ENCODE measurements at regions not wholly inside any gene's neighbourhood (a gene's known extent, or its start where the extent isn't known, plus 50 kb on each side); places are given as distances from the start of the nearest gene placed in this dataset.

GRCh38 chr6:91864911-91865310 is 1278.0 kb upstream of the MAP3K7 start:
- Mint-ChIP-seq H3K36me3 (ENCODE audit: low read depth) (no peaks in the 10 kb centered on the region), H3K27me3 (no peaks in the 10 kb centered on the region), H3K4me3 (no peak overlapping the region), H3K9me3 (peaks cover 4% of the 10 kb centered on the region), H3K27ac (no peak overlapping the region), H3K4me1 (ENCODE audit: low read depth) (no peaks in the 10 kb centered on the region)
- no peak for ATAC-seq
- CTCF ChIA-PET: no interaction called here
- POLR2A ChIA-PET: no interaction called here
- DNase-seq: no peak
- TF ChIP-seq CTCF (IDR thresholded peaks at IDR 0.05): no peak
- intact Hi-C loops (cut with micrococcal nuclease): no loop called here

DNA sequence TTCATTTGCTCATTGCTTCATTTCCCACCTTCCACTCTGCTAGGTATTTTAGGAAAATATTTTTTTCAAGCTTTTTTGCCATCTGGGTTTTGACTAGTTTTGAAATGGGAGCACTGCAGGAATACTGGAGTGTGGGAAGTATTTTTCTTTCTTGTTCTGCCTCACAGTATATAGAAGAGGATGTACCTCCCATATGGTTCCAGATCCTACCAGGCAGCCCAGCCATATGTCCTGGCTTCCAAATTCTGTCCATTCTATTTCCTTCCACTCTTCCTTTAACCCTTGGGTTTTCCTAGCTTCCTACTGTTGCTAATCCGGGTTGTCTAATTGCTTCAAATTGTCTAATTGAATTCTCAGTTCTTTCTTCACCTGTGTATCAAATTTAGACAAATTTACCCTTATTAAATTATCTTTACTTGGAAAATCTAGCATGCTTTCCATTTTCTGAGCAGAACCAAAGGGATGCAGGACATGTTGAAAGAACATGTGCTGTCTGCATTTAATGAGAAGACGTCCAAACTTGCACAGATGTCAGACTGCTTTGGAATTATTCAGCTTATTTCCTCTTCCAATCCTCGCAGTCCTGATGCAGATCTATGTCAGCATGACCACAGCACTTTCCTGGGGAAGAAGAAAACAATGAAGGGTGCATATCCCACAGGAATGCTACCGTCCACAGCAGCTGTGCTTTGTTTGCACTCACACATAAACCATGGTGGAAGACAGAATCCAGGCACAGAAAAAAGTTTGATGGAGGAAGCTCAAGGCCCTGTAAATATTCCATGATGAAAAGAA is 1273.9 kb upstream of the MAP3K7 start:
- no peak for DNase-seq

DNA sequence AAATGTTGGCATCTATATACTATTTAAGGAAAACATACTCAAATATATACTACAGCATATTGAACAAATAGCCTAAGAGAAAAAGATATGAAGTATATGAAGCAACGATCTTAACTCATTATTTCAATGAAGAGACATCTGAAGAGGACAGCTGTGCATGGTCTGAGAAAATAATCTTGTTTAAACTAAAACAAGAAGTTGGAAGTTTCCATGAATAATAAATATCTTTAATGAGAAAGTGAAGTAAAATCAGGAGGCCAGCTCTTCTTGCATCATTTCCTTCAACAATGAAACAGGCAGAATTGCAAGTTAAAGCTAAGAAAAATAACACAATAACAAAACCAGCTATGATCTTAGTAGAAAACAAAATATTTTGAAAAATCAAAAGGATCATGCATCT is 1265.4 kb upstream of the MAP3K7 start:
- TF ChIP-seq CTCF (IDR thresholded peaks at IDR 0.05): no peak
- peaks cover 9% of the 10 kb centered on the region for H3K9me3 Mint-ChIP-seq
- POLR2A ChIA-PET: no interaction called here
- H3K36me3 Mint-ChIP-seq (ENCODE audit: low read depth): no peaks in the 10 kb centered on the region
- no peak overlapping the region for H3K27ac Mint-ChIP-seq
- ATAC-seq (no peak), DNase-seq (no peak)
- CTCF ChIA-PET: no interaction called here
- intact Hi-C loops (cut with micrococcal nuclease): no loop called here
- H3K4me1 Mint-ChIP-seq (ENCODE audit: low read depth): no peaks in the 10 kb centered on the region
- H3K4me3 Mint-ChIP-seq: no peak overlapping the region
- H3K27me3 Mint-ChIP-seq: no peaks in the 10 kb centered on the region

More for the DNA sequence above, 1273.9 kb upstream of the MAP3K7 start:
- ChIA-PET POLR2A (interaction anchor here (0.6 kb wide), 1 partner anchor 612 kb away, joined by 4 read pairs; no protein-coding TSS in a partner anchor), CTCF (no interaction called here)
- Mint-ChIP-seq H3K4me3 (no peak overlapping the region), H3K9me3 (no peaks in the 10 kb centered on the region), H3K27ac (no peak overlapping the region), H3K27me3 (no peaks in the 10 kb centered on the region), H3K36me3 (ENCODE audit: low read depth) (no peaks in the 10 kb centered on the region), H3K4me1 (ENCODE audit: low read depth) (no peaks in the 10 kb centered on the region)
- intact Hi-C loops (cut with micrococcal nuclease): no loop called here
- TF ChIP-seq CTCF (IDR thresholded peaks at IDR 0.05): no peak
- no peak for ATAC-seq

- no peak for TF ChIP-seq CTCF (IDR thresholded peaks at IDR 0.05)
- Mint-ChIP-seq H3K36me3 (ENCODE audit: low read depth) (no peaks in the 10 kb centered on the region), H3K9me3 (peaks cover 5% of the 10 kb centered on the region), H3K4me3 (no peak overlapping the region), H3K27me3 (no peaks in the 10 kb centered on the region), H3K27ac (no peak overlapping the region), H3K4me1 (ENCODE audit: low read depth) (no peaks in the 10 kb centered on the region)
- intact Hi-C loops (cut with micrococcal nuclease): no loop called here
- no peak for ATAC-seq
- POLR2A ChIA-PET: no interaction called here
- CTCF ChIA-PET: no interaction called here
- no peak for DNase-seq
These were observed 1247.9 kb upstream of the MAP3K7 start for GRCh38 chr6:91834813-91835212.

DNA sequence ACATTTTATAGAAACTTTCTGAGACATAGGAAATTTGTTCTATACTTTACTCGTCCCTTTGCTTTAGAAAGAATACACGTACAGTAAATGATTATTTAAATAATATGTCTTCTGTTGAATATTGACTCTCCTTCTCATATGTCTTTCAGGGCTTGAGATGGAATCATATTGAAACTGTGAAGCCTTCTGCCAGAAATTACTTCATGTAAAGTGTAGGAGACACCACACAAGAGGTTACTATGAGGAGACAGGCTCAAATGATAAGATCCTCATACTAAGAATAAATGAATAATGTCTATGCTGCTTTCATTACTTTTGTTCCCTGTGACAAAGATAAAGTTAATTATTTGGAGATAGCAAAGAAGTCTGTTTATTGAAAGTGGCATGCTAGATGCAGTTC is 1240.3 kb upstream of the MAP3K7 start:
- ATAC-seq (no peak), DNase-seq (no peak)
- TF ChIP-seq CTCF (IDR thresholded peaks at IDR 0.05): no peak
- Mint-ChIP-seq H3K27ac (no peak overlapping the region), H3K4me3 (no peak overlapping the region), H3K36me3 (ENCODE audit: low read depth) (no peaks in the 10 kb centered on the region), H3K9me3 (peaks cover 1% of the 10 kb centered on the region), H3K27me3 (no peaks in the 10 kb centered on the region), H3K4me1 (ENCODE audit: low read depth) (no peaks in the 10 kb centered on the region)
- intact Hi-C loops (cut with micrococcal nuclease): no loop called here
- CTCF ChIA-PET: no interaction called here
- POLR2A ChIA-PET: no interaction called here

All from activated CD8-positive, alpha-beta T cell treated with anti-CD3 and anti-CD28 coated beads for 36 hours (primary cell).